ENCODE measurements at regions not wholly inside any gene's neighbourhood (a gene's known extent, or its start where the extent isn't known, plus 50 kb on each side); places are given as distances from the start of the nearest gene placed in this dataset.

GRCh38 chr13:30091035-30091434 lies 216.3 kb downstream of the KATNAL1 start:
- TF ChIP-seq CTCF (IDR thresholded peaks at IDR 0.05) (no peak), POLR2A (IDR thresholded peaks at IDR 0.05) (no peak), EP300 (IDR thresholded peaks at IDR 0.05) (no peak)

Measured in tibial nerve (tissue), 4 donors.